GM23248 (cell line): ENCODE measurements at regions not wholly inside any gene's neighbourhood (a gene's known extent, or its start where the extent isn't known, plus 50 kb on each side); places are given as distances from the start of the nearest gene placed in this dataset.

Source experiments
- EZH2 ChIP-seq: fragments of 200-600 bp; sonication (generic); IDR thresholded peaks from 2 replicates; pipeline ENCODE4 v1.6.1; 2018; ENCODE audit warnings: antibody characterized with exemption, mild to moderate bottlenecking; ENCODE audit not compliant: insufficient read depth, poor library complexity, severe bottlenecking
- EZH2phosphoT487 ChIP-seq: fragments of 200-600 bp; sonication (generic); IDR thresholded peaks from 2 replicates; pipeline ENCODE4 v1.6.1; 2018; ENCODE audit warnings: antibody characterized with exemption, moderate library complexity, mild to moderate bottlenecking, low read depth; ENCODE audit not compliant: insufficient read depth

DNA sequence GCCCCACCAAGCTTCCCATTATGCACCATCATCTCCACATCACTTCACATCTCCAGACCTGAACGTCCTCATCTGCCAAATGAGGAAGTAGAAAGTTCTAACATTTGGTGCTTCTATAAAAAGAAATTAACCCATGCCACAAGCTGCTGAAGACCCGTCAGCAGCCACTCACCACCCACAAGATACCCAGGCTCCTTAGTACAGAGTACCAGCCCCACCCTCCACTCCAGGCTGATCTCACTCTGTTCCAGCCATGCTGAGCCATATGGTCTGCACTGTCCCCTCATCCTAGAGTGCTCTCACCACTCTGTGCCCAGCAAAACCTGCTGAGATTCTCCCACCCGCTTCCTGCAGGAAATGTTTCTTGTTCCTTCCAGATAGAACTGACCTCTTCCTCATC lies 240.8 kb upstream of the PPARGC1A start:
- TF ChIP-seq EZH2 (no peak), EZH2phosphoT487 (no peak)
